ENCODE measurements at regions not wholly inside any gene's neighbourhood (a gene's known extent, or its start where the extent isn't known, plus 50 kb on each side); places are given as distances from the start of the nearest gene placed in this dataset.

DNA sequence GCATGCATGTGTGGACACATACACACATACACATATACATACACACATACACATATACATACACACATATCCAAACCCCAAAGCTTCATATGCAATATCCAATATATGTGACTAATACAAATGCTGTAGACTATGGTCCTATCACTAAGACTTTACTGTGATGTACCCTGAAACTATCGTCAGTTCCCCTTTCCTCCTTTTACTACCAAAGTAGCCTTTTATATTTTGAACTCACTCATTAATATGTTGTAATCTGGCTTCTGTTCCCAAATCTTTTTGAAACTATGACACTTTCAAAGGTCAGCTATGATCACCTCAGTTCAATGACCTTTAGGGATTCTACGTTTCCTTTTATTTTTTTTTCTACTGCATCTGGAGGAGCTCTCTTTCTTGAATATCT, 64.8 kb upstream of the TFEC start:
- TF ChIP-seq, protein P1, sequence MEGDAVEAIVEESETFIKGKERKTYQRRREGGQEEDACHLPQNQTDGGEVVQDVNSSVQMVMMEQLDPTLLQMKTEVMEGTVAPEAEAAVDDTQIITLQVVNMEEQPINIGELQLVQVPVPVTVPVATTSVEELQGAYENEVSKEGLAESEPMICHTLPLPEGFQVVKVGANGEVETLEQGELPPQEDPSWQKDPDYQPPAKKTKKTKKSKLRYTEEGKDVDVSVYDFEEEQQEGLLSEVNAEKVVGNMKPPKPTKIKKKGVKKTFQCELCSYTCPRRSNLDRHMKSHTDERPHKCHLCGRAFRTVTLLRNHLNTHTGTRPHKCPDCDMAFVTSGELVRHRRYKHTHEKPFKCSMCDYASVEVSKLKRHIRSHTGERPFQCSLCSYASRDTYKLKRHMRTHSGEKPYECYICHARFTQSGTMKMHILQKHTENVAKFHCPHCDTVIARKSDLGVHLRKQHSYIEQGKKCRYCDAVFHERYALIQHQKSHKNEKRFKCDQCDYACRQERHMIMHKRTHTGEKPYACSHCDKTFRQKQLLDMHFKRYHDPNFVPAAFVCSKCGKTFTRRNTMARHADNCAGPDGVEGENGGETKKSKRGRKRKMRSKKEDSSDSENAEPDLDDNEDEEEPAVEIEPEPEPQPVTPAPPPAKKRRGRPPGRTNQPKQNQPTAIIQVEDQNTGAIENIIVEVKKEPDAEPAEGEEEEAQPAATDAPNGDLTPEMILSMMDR (IDR thresholded peaks at IDR 0.05; ENCODE audit: extremely low read depth, insufficient read depth, missing control alignments): no peak
- in situ Hi-C loops (cut with MboI; ENCODE audit: low pct_unique_long_range_greater_than_20kb, low sequenced_read_pairs, unreplicated experiment): no loop called here
- no peak for DNase-seq (ENCODE audit: low spot score)

DNA sequence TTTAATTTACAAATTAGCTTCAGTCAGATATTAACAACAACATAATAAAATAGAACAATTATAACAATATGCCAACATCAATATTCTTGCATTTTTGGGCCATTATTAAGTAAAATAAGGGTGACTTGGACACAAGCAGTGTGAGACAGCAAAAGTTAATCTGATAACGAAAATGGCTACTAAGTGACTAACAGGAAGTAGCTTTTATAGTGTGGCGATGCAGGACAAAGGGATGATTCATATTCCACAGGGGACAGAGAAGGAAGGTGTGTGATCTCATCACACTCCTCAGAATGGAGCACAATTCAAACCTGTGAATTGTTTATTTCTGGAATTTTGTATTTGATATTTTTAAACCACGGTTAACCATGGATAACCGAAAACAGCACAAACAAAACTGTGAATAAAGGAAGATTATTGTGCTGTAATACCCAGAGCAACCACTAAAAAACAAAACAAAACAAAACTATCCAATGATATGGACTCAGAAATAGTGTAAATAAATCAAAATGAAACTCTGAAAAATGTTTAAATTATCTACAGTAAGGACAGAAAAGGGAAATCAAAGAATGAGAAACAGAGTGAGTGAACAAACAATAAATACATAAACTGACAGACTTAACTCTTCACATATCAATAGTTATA, 66.9 kb upstream of the TFEC start:
- in situ Hi-C loops (cut with MboI; ENCODE audit: low pct_unique_long_range_greater_than_20kb, low sequenced_read_pairs, unreplicated experiment): no loop called here
- TF ChIP-seq, protein P1 (IDR thresholded peaks at IDR 0.05; ENCODE audit: extremely low read depth, insufficient read depth, missing control alignments): no peak
- DNase-seq (ENCODE audit: low spot score): no peak

DNA sequence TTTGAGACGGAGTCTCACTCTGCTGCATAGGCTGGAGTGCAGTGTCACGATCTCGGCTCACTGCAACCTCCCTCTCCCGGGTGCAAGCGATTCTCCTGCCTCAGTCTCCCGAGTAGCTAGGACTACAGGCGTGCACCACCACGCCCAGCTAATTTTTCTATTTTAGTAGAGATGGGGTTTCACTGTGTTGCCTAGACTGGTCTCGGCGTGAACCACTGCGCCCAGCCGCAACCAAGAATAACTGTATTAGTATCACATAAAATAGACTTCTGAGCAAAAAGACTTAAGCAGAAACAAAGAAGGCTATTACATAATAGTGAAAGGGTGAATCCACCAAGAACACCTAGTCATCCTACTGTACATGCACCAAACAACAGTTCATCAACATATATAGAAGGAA, 67.6 kb upstream of the TFEC start:
- in situ Hi-C loops (cut with MboI; ENCODE audit: low pct_unique_long_range_greater_than_20kb, low sequenced_read_pairs, unreplicated experiment): no loop called here
- TF ChIP-seq, protein P1 (IDR thresholded peaks at IDR 0.05; ENCODE audit: extremely low read depth, insufficient read depth, missing control alignments): no peak
- no peak for DNase-seq (ENCODE audit: low spot score)

DNA sequence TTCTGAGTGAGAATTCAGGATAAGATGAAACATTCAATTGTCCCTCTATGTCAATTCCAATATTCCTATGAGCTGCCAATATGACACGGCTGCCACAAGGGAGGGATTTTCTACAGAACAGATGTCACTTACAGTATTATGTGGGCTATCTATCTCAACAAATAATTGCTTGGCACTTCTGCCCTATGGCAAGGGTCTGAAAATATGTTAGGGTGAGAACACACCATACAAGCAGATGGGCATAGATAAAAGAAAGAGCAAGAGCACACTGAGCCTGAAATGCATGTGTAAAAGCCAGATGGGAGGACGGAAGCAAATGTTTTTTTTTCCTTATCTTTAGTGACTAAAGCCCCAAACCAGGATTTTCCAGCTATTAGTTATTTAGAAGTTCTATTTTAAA, 70.1 kb upstream of the TFEC start:
- no peak for DNase-seq (ENCODE audit: low spot score)
- TF ChIP-seq, protein P1 (IDR thresholded peaks at IDR 0.05; ENCODE audit: extremely low read depth, insufficient read depth, missing control alignments): no peak

DNA sequence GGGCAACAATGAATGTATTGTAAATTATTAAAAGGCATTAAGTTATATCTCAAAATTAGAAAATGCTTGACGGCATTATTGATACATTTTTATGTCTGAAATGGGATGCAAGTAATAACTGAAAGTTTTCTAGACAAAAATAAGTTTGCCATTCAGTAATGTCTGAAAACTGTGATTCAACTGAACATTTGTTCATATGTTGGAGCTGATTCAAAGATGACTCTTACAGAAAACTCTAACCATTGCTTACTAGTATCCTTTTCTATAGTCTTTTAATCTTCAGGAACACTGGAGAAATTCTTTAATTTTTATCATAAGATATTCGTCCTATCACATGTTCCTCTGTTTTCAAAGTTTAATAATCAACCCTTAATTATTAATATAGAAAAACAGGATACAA, 71.1 kb upstream of the TFEC start:
- DNase-seq (ENCODE audit: low spot score): no peak
- TF ChIP-seq, protein P1 (IDR thresholded peaks at IDR 0.05; ENCODE audit: extremely low read depth, insufficient read depth, missing control alignments): no peak
- in situ Hi-C loops (cut with MboI; ENCODE audit: low pct_unique_long_range_greater_than_20kb, low sequenced_read_pairs, unreplicated experiment): no loop called here

More for the DNA sequence above, 70.1 kb upstream of the TFEC start:
- in situ Hi-C loops (cut with MboI; ENCODE audit: low pct_unique_long_range_greater_than_20kb, low sequenced_read_pairs, unreplicated experiment): no loop called here

DNA sequence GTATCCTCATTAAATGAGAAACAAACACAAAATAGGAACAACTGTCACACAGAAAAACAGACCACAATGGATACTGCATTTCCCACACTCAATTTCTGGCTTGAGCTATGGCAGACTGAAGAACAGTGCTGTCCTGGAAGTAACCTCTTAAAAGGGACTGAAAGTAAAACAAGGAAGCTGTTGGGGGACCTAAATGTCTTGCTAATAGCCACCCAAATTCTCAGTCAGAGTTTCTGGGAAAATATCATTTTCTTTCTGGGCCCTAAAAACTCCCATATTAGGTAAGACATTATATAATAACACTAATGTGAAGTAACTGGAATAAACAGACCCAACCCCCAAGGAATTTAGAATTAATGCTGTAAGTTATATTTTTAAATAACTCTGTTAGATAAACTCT, 80.9 kb upstream of the TFEC start:
- in situ Hi-C loops (cut with MboI; ENCODE audit: low pct_unique_long_range_greater_than_20kb, low sequenced_read_pairs, unreplicated experiment): no loop called here
- no peak for DNase-seq (ENCODE audit: low spot score)
- TF ChIP-seq, protein P1 (IDR thresholded peaks at IDR 0.05; ENCODE audit: extremely low read depth, insufficient read depth, missing control alignments): no peak

All from GM13977 (cell line).